ENCODE measurements at regions not wholly inside any gene's neighbourhood (a gene's known extent, or its start where the extent isn't known, plus 50 kb on each side); places are given as distances from the start of the nearest gene placed in this dataset.

DNA sequence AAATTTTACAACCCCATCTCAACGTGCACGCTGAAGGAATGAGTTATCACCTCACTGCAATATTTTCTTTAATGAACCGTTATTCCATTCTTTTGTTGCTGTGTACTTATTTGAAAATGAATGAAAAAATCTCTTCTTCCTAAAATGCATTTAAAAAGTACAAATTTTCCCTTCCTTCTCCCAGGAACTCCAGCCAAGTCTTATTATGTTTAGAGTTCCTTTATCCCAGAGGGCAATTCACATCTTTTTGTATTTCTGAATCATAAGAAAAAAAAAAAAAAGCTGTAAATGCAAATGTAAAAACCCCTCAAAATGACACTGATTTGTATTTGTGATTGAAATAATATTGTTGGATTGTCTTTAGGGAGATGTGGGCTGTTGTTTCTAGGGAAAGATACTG is 2194.3 kb upstream of the CELF4 start:
- TF ChIP-seq, protein P1, sequence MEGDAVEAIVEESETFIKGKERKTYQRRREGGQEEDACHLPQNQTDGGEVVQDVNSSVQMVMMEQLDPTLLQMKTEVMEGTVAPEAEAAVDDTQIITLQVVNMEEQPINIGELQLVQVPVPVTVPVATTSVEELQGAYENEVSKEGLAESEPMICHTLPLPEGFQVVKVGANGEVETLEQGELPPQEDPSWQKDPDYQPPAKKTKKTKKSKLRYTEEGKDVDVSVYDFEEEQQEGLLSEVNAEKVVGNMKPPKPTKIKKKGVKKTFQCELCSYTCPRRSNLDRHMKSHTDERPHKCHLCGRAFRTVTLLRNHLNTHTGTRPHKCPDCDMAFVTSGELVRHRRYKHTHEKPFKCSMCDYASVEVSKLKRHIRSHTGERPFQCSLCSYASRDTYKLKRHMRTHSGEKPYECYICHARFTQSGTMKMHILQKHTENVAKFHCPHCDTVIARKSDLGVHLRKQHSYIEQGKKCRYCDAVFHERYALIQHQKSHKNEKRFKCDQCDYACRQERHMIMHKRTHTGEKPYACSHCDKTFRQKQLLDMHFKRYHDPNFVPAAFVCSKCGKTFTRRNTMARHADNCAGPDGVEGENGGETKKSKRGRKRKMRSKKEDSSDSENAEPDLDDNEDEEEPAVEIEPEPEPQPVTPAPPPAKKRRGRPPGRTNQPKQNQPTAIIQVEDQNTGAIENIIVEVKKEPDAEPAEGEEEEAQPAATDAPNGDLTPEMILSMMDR (IDR thresholded peaks at IDR 0.05; ENCODE audit: low read depth, low read length, poor library complexity, severe bottlenecking), result no peak
- no peak for TF ChIP-seq EZH2phosphoT487 (IDR thresholded peaks at IDR 0.05; ENCODE audit: borderline replicate concordance, low read length)

Measured in DOHH2 (cell line).